Adipocyte (in vitro differentiated cells): ENCODE measurements at regions not wholly inside any gene's neighbourhood (a gene's known extent, or its start where the extent isn't known, plus 50 kb on each side); places are given as distances from the start of the nearest gene placed in this dataset.

Source experiments
- DNase-seq: peaks from one replicate; pipeline ENCODE4 v3.0.0-alpha.2; 2015; ENCODE audit warnings: low read depth
- H3K27me3 ChIP-seq: replicated peaks from 2 replicates; pipeline ENCODE4 v1.7.0; 2013; ENCODE audit warnings: mild to moderate bottlenecking, low read length, moderate library complexity; ENCODE audit not compliant: control insufficient read depth, insufficient read depth
- H3K36me3 ChIP-seq: 2 replicates; pipeline ENCODE4 v1.7.0; 2013; ENCODE audit warnings: low read length, mild to moderate bottlenecking, moderate library complexity; ENCODE audit not compliant: control insufficient read depth, insufficient read depth, severe bottlenecking
- H3K4me1 ChIP-seq: 2 replicates; pipeline ENCODE4 v1.7.0; 2013; ENCODE audit warnings: mild to moderate bottlenecking, low read length, moderate library complexity; ENCODE audit not compliant: control insufficient read depth, insufficient read depth
- H3K4me3 ChIP-seq: 2 replicates; pipeline ENCODE4 v1.7.0; 2013; ENCODE audit warnings: mild to moderate bottlenecking, low read length, moderate library complexity
- H3K9ac ChIP-seq: 2 replicates; pipeline ENCODE4 v1.7.0; 2013; ENCODE audit warnings: mild to moderate bottlenecking, low read length, moderate library complexity
- H3K9me3 ChIP-seq: 2 replicates; pipeline ENCODE4 v1.7.0; 2013; ENCODE audit warnings: mild to moderate bottlenecking, low read length, moderate library complexity; ENCODE audit not compliant: control insufficient read depth

DNA sequence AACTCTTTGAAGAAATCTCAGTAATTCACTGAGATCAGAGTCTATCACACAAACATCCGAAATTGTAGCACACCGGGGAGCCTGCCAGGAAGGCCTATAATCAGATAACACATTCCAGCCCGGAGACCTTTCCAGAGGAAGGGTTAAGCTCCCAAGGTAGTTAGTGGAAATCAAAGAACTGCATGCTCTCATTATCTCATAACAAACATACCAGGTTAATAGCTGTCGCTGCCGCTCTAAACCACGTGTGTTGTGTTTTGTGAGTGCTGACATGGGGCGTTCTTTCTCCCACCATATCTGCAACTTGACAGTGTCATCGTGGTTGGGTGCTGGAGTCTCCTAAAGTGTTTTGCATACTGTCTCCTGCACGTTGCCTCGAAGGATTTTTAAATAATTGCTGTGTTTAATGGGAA is 120.7 kb upstream of the CARD11 start:
- Histone ChIP-seq H3K36me3 (no peaks in the 10 kb centered on the region), H3K9ac (no peak overlapping the region), H3K27me3 (peaks cover 18% of the 10 kb centered on the region), H3K4me1 (no peaks in the 10 kb centered on the region), H3K4me3 (no peak overlapping the region), H3K9me3 (peaks cover 6% of the 10 kb centered on the region)
- no peak for DNase-seq

DNA sequence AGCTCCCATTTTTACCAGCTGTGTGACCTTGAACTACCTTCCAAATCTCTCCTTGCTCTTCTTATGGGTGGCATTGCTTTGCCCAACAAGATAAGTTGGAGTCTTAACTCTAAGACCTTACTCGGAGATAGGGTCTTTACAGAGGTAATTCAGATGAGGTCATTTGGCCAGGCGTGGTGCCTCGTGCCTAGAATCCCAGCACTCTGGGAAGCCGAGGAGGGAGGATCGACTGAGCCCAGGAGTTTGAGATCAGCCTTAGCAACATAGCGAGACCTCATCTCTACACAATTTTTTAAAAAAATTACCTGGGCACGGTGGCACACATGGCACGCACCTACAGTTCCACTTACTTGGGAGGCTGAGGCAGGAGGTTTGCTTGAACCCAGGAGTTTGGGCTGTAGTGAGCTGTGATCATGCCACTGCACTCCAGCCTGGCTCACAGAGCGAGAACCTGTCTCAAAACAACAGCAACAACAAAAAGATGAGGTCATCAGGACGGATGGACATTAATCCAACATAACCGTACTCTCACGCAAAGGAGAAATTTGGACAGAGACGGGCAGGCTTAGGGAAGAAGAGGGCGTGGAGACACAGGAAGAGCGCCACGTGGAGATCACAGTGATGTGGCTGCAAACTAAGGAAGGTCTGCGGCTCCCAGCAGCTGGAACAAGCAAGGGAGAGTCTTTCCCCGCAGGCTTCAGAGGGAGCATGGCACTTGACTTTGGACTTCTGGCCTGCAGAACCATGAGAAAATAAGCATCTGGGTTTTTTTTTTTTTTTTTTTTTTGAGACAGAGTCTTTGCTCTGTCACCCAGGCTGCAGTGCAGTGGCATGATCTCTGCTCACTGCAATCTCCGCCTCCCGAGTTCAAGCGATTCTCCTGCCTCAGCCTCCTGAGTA is 122.3 kb upstream of the CARD11 start:
- H3K4me1 ChIP-seq: no peaks in the 10 kb centered on the region
- peaks cover 18% of the 10 kb centered on the region for H3K27me3 ChIP-seq
- no peak for DNase-seq
- H3K36me3 ChIP-seq: no peaks in the 10 kb centered on the region
- peaks cover 6% of the 10 kb centered on the region for H3K9me3 ChIP-seq
- no peak overlapping the region for H3K9ac ChIP-seq
- no peak overlapping the region for H3K4me3 ChIP-seq

DNA sequence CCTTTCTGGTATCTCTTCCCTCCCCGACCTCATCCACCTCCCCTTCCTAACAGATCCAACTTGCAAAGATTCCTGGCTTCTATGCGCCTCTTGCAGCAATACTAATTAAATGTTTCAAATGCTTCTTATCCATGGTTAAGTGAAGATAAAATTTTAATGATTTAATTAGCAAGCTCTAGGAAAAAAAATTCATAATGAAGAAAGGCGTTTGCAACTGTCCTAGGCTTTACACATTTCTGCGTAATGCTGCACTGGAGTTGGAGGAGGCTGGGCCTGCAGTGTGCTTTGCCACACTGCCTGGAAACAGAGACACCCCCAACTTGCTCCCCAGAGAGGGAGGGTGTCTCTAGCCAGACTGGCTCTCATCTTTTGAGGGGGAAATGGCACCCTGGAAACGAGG is 123.9 kb upstream of the CARD11 start:
- no peaks in the 10 kb centered on the region for H3K4me1 ChIP-seq
- peaks cover 6% of the 10 kb centered on the region for H3K9me3 ChIP-seq
- H3K4me3 ChIP-seq: no peak overlapping the region
- no peak overlapping the region for H3K9ac ChIP-seq
- no peaks in the 10 kb centered on the region for H3K36me3 ChIP-seq
- no peak for DNase-seq
- peaks cover 18% of the 10 kb centered on the region for H3K27me3 ChIP-seq

DNA sequence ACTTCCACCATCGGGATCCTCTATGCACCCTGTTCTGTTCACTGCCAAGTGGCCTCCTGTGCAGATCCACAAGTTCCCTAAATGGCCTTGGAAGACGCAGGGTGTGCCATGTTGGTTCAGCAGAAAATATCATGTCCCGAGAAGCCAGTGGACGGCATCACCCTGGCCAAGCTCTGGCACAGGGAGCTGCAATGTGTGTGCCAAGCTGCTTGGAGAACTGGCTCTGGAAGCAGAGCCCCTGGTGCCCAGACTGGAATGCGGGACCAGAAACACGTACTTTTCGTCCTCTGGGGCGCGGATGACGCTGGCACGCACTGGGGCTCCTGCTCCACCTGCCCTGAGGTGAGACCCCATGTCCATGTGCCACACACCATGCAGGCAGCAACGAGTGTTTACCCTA is 124.7 kb upstream of the CARD11 start:
- Histone ChIP-seq H3K4me3 (no peak overlapping the region), H3K4me1 (no peaks in the 10 kb centered on the region), H3K36me3 (no peaks in the 10 kb centered on the region), H3K27me3 (peaks cover 18% of the 10 kb centered on the region), H3K9ac (no peak overlapping the region), H3K9me3 (peaks cover 1% of the 10 kb centered on the region)
- DNase-seq: no peak

DNA sequence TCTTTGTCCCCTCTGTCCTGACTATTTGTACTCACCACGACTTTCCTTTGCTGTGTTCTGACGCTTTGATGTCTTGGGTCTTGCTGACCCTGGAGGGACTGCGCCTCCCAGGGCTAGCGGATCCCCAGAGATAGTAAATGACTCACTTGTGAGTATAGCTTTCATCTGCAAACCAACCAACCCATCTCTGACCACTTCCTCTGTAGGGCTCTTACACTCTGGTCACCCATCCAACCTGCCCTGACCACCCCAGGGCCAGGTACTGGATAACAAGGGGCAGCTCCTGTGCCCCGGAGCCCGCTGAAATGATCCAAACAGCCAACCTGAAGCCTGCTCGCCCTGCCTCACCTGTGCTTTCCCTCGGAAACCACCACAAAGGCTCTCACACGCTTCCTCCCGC is 125.2 kb upstream of the CARD11 start:
- Histone ChIP-seq H3K4me3 (no peak overlapping the region), H3K27me3 (peaks cover 18% of the 10 kb centered on the region), H3K9ac (no peak overlapping the region), H3K4me1 (no peaks in the 10 kb centered on the region), H3K36me3 (no peaks in the 10 kb centered on the region), H3K9me3 (no peaks in the 10 kb centered on the region)
- no peak for DNase-seq

DNA sequence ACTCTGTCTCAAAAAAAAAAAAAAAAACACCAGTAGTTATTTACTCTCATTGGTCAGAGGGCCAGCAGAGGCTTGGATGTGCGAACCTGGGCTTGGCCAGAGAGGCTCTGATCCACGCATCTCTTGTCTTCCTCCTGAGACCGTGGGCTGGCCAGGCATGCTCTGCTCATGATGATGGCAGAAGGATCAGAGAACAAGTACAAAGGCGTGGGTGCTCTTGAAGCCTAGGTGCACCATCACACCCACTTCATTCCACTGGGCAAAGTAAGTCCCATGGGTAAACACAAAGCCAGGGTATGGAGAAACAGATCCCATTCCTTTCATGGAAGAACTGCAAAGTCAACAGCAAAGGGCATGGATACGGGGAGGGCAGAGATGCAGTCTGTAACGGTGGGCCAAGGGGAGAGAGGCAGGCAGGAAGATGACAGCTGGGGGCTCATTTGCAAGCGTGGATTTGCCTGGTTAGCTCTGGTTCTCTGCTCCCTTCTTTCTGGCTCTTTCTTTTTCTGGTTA is 128.2 kb upstream of the SDK1 start:
- Histone ChIP-seq H3K4me3 (no peak overlapping the region), H3K9me3 (no peaks in the 10 kb centered on the region), H3K4me1 (no peaks in the 10 kb centered on the region), H3K36me3 (no peaks in the 10 kb centered on the region), H3K9ac (no peak overlapping the region), H3K27me3 (peaks cover 4% of the 10 kb centered on the region)
- no peak for DNase-seq

DNA sequence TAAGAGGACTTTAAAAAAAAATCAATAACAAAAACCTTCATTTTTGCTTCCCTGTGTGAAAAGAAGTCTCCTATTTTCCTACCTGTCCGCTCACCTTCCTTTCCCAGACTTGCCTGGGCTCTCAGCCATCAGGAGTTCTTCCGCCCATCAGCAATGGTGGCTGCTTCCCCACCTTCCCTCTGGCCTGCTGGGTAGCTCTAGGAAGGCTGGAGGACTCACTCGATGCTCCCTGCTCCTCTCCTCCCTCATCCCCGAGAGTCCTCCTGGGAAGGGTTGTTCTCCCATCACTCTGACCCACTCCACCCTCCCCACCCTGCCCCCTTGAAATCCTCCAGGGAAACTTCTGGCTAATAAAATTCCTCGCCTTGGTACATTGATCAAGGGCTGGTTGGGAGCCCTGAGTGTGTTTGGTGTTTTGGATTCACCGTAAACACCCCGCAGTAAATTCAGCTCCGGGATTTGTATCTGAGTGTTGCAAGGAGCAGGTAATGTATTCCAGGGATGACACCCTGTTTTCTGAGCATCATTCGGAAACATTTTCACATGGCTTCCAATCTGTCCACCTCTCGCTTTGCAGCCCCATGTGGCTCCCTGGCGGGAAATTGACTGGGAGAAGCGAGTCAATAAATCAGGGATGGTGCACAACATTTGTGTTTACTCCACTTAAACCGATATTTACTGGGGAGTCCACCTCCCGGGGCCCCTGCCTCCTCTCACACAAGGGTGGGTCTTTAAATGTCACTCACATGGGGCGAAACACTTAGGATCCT is 126.4 kb upstream of the SDK1 start:
- DNase-seq: no peak
- no peaks in the 10 kb centered on the region for H3K4me1 ChIP-seq
- H3K9ac ChIP-seq: no peak overlapping the region
- H3K4me3 ChIP-seq: no peak overlapping the region
- H3K9me3 ChIP-seq: no peaks in the 10 kb centered on the region
- H3K36me3 ChIP-seq: no peaks in the 10 kb centered on the region
- peaks cover 11% of the 10 kb centered on the region for H3K27me3 ChIP-seq

DNA sequence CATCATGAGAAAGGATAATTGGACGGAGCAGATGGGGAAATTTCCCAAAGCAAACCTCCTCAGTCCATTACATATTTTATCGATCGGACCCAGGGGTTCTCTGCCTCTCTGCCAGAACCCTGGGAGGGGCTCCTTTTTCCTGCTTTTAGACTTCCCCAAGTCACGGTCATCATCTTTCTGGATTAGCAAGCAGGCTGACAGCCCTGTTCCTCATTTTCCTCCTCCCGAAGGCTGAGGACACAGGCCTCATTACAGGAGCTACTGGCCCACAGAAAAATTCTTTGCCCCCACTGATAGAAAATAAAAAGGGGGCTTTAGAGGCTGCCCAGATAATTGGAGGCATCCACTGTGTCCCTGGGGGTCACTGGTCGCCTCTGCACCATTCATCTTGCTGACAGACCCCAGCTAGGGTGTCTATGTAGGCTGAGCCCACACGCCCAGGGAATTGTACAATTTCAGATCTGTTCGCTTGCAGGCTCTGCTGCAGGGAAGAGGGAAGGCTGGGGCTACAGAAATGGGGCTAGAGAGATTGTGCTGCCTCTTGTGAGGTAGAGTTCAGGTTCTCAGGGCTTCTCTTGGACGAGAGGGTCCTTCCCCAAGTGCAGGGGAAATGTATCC is 125.7 kb upstream of the SDK1 start:
- Histone ChIP-seq H3K36me3 (no peaks in the 10 kb centered on the region), H3K4me3 (no peak overlapping the region), H3K4me1 (no peaks in the 10 kb centered on the region), H3K27me3 (peaks cover 11% of the 10 kb centered on the region), H3K9me3 (no peaks in the 10 kb centered on the region), H3K9ac (no peak overlapping the region)
- DNase-seq: no peak

DNA sequence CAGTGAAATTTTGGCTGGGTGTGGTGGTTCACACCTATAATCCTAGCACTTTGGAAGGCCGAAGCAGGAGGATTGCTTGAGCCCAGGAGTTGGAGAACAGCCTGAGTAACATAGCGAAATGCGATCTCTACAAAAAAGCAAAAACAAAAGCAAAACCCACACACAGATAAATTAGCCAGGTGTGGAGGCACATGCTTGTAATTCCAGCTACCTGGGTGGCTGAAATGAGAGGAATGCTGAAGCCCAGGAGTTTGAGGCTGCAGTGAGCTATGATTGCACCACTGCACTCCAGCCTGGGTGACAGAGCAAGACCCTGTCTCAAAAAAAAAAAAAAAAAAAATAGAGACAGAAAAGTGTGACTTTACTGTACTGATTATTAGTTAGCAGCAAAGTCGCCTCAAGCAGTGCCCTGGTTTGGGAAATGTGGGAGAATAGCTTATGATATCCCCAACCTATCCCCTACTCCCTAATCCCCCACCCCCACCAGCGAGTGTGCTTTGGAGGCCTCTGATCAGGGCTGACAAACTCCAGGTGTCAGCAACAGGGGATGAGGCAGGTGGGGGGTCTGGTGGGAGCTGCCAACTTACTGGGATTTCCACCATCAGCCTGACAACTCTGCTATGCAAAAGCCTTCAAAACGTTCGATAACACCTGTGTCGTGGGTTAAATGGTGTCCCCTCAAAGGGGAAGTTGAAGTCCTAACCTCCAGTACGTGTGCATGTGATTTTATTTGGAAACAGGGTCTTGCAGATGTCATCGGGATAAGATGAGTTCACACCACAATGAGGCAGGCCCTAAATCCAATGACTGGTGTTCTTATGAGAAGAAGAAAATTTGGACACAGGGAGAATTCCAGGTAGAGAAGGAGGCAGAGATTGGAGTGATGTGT is 124.7 kb upstream of the SDK1 start:
- DNase-seq: no peak
- Histone ChIP-seq H3K4me1 (no peaks in the 10 kb centered on the region), H3K9me3 (no peaks in the 10 kb centered on the region), H3K4me3 (no peak overlapping the region), H3K27me3 (peaks cover 11% of the 10 kb centered on the region), H3K9ac (no peak overlapping the region), H3K36me3 (no peaks in the 10 kb centered on the region)

DNA sequence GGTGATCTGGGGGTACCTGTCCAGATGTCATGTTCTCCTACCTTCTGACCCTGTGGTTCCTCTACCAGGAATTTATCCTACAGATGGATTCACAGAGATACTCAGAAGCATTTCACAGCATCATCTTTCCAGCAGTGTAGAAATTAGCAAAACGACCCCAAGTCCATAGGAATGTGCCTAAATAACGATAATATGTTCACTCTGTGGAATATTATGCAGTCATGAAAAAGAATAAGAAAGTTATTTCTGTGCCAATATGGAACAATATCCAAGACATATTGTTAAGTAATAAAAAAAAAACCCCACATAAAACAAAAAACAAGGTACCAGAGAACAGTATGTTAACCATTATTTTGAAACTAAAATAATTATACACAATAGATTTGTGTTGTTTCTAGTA is 123.8 kb upstream of the SDK1 start:
- H3K9me3 ChIP-seq: no peaks in the 10 kb centered on the region
- DNase-seq: no peak
- no peaks in the 10 kb centered on the region for H3K4me1 ChIP-seq
- peaks cover 11% of the 10 kb centered on the region for H3K27me3 ChIP-seq
- H3K36me3 ChIP-seq: no peaks in the 10 kb centered on the region
- H3K4me3 ChIP-seq: no peak overlapping the region
- H3K9ac ChIP-seq: no peak overlapping the region
